K562 (cell line): ENCODE measurements at regions not wholly inside any gene's neighbourhood (a gene's known extent, or its start where the extent isn't known, plus 50 kb on each side); places are given as distances from the start of the nearest gene placed in this dataset.

ENCODE experiments used
- ATAC-seq: fragments of 200-7000 bp; cut with Tn5 transposase; 3 replicates; pipeline ENCODE4 v1.9.1; 2020; ENCODE audit warnings: moderate library complexity
- BruUV-seq: library from RNA; stranded (reverse); fragments of 400-500 nt; replicated peaks from 2 replicates; lab custom pipeline; 2021; lab: Mats Ljungman, UMichigan
- CTCF ChIA-PET: fragments of 300-600 bp; formaldehyde crosslinking; extraction: SDS; loops from one replicate; lab custom pipeline; 2021; ENCODE audit warnings: low intra/inter-chr PET ratio; lab: Yijun Ruan, JAX
- POLR2A ChIA-PET: fragments of 300-600, 350-650 bp; sonication (Branson Sonifier 250); formaldehyde crosslinking; extraction: SDS; loops from one replicate; lab custom pipeline; 2021; ENCODE audit warnings: antibody characterized with exemption, inconsistent platforms; lab: Yijun Ruan, JAX
- DNase-seq, 4 experiments: peaks; one replicate each; pipeline versions ENCODE4 v3.0.0 to v3.0.0-alpha.2; 2011 to 2018; ENCODE audit warnings: low spot score in 3 of 4, mixed read lengths in 3 of 4; ENCODE audit errors: extremely low read depth in 1 of 4
- FAIRE-seq: peaks from 2 replicates; lab custom pipeline; 2011; peaks lifted over from hg19 to GRCh38; lab: Jason Lieb, UNC
- H2AFZ ChIP-seq: 2 replicates; pipeline ENCODE4 v1.6.0; 2011; ENCODE audit warnings: low read depth, low read length, control low read depth, inconsistent platforms
- H3K27ac ChIP-seq: fragments of 200-600 bp; 3 replicates; pipeline ENCODE4 v1.8.0; 2011; ENCODE audit warnings: low read depth, mild to moderate bottlenecking, control low read depth, inconsistent platforms, low read length, moderate library complexity, mixed read lengths; ENCODE audit errors: extremely low read depth
- H3K27me3 ChIP-seq, 2 experiments: fragments of 300-600 bp in 1 of 2; 2 replicates in 1 of 2; 3 replicates in 1 of 2; pipeline versions ENCODE4 v1.6.0 to v1.8.0; 2011; ENCODE audit warnings: inconsistent platforms in 2 of 2, low read length in 2 of 2, mild to moderate bottlenecking in 1 of 2, mixed read lengths in 1 of 2, moderate library complexity in 1 of 2; ENCODE audit not compliant: control insufficient read depth in 2 of 2, insufficient read depth in 2 of 2
- H3K36me3 ChIP-seq: fragments of 300-600 bp; 3 replicates; pipeline ENCODE4 v1.8.0; 2011; ENCODE audit warnings: mild to moderate bottlenecking, low read length, inconsistent platforms; ENCODE audit not compliant: control insufficient read depth, insufficient read depth
- H3K4me1 ChIP-seq, 2 experiments: fragments of 200-600 bp in 1 of 2; replicated peaks in 1 of 2; 2 replicates in 1 of 2; 3 replicates in 1 of 2; pipeline versions ENCODE4 v1.5.1 to v1.8.0; 2011; ENCODE audit warnings: inconsistent platforms in 2 of 2, low read length in 2 of 2, mild to moderate bottlenecking in 1 of 2, mixed read lengths in 1 of 2, moderate library complexity in 1 of 2; ENCODE audit not compliant: control insufficient read depth in 2 of 2, insufficient read depth in 2 of 2
- H3K4me2 ChIP-seq: 2 replicates; pipeline ENCODE4 v1.6.1; 2011; ENCODE audit warnings: low read length, control low read depth, inconsistent platforms, mixed read lengths; ENCODE audit not compliant: insufficient read depth
- H3K4me3 ChIP-seq: fragments of 200-600 bp; sonication (generic), shearing (Covaris generic); 2 replicates; pipeline ENCODE4 v1.5.1; 2016; ENCODE audit warnings: control low read depth, inconsistent platforms
- H3K79me2 ChIP-seq: fragments of 200-600 bp; 3 replicates; pipeline ENCODE4 v1.8.0; 2011; ENCODE audit warnings: low read length, inconsistent platforms; ENCODE audit not compliant: control insufficient read depth, insufficient read depth
- H3K9ac ChIP-seq, 2 experiments: 2 replicates each; pipeline versions ENCODE4 v1.6.0 to v1.6.1; 2011; ENCODE audit warnings: low read depth in 2 of 2, low read length in 2 of 2, control low read depth in 1 of 2, inconsistent platforms in 1 of 2, mild to moderate bottlenecking in 1 of 2, mixed read lengths in 1 of 2; ENCODE audit not compliant: insufficient read depth in 1 of 2
- H3K9me1 ChIP-seq: one replicate; pipeline ENCODE4 v1.6.0; 2011; ENCODE audit warnings: inconsistent platforms, mild to moderate bottlenecking, low read length, moderate library complexity; ENCODE audit not compliant: control insufficient read depth, insufficient read depth
- H3K9me3 ChIP-seq: replicated peaks from 2 replicates; pipeline ENCODE4 v1.5.1; 2011; ENCODE audit warnings: low read depth, low read length, inconsistent platforms; ENCODE audit not compliant: control insufficient read depth, insufficient read depth
- H4K20me1 ChIP-seq: replicated peaks from 2 replicates; pipeline ENCODE4 v1.6.1; 2011; ENCODE audit warnings: low read length, inconsistent platforms, mixed read lengths; ENCODE audit not compliant: control insufficient read depth, insufficient read depth
- ARID1B ChIP-seq: fragments of 450-650 bp; IDR thresholded peaks from 2 replicates; pipeline ENCODE4 v1.6.1; 2016; ENCODE audit warnings: antibody characterized with exemption, mild to moderate bottlenecking, inconsistent platforms
- ASH1L ChIP-seq: fragments of 450-650 bp; IDR thresholded peaks from 2 replicates; pipeline ENCODE4 v1.6.1; 2018; ENCODE audit warnings: borderline replicate concordance, mild to moderate bottlenecking, low read depth; ENCODE audit not compliant: partially characterized antibody
- E2F4 ChIP-seq: sonication (generic); formaldehyde crosslinking; IDR thresholded peaks from 2 replicates; pipeline ENCODE4 v1.8.0; 2022; ENCODE audit warnings: mild to moderate bottlenecking, low read depth, missing genetic modification reagents
- ELF1 ChIP-seq: fragments of 200-800 bp; sonication (Bioruptor generic); IDR thresholded peaks from 2 replicates; pipeline ENCODE4 v1.6.1; 2016; ENCODE audit warnings: missing genetic modification characterization, missing compliant biosample characterization
- LARP7 ChIP-seq: fragments of 450-650 bp; IDR thresholded peaks from 2 replicates; pipeline ENCODE4 v1.6.1; 2016
- MAFF ChIP-seq: IDR thresholded peaks from 2 replicates; pipeline ENCODE4 v1.6.1; 2012; ENCODE audit warnings: low read length, improper control_type of control experiment
- MAZ ChIP-seq, 2 experiments: fragments of 450-650 bp in 1 of 2; sonication (generic) in 1 of 2; formaldehyde crosslinking; IDR thresholded peaks in 1 of 2; conservative IDR thresholded peaks in 1 of 2; 2 replicates each; pipeline versions ENCODE4 v1.4.0 to v1.5.0; 2020; ENCODE audit warnings: mild to moderate bottlenecking in 1 of 2, missing genetic modification reagents in 1 of 2
- MYBL2 ChIP-seq, 2 experiments: fragments of 450-650 bp in 1 of 2; sonication (generic) in 1 of 2; formaldehyde crosslinking in 1 of 2; IDR thresholded peaks; 2 replicates each; pipeline versions ENCODE4 v1.6.1 to v1.8.1; 2017 to 2022; ENCODE audit warnings: borderline replicate concordance in 1 of 2, inconsistent platforms in 1 of 2, low read depth in 1 of 2, mild to moderate bottlenecking in 1 of 2, missing genetic modification reagents in 1 of 2, moderate library complexity in 1 of 2
- NR4A1 ChIP-seq, 2 experiments: fragments of 250-450 bp in 1 of 2; fragments of 450-650 bp in 1 of 2; sonication (Bioruptor Pico) in 1 of 2; IDR thresholded peaks; 2 replicates each; pipeline versions ENCODE4 v1.4.0 to v1.6.1; 2016 to 2020; ENCODE audit warnings: mild to moderate bottlenecking in 2 of 2, missing compliant biosample characterization in 1 of 2, missing genetic modification characterization in 1 of 2, moderate library complexity in 1 of 2
- PBX2 ChIP-seq, 2 experiments: IDR thresholded peaks in 1 of 2; conservative IDR thresholded peaks in 1 of 2; 2 replicates each; pipeline ENCODE4 v1.6.1; 2016; ENCODE audit warnings: low read depth in 2 of 2, mild to moderate bottlenecking in 1 of 2, missing compliant biosample characterization in 1 of 2, missing genetic modification characterization in 1 of 2, moderate library complexity in 1 of 2
- RBM14 ChIP-seq: fragments of 200-400 bp; formaldehyde crosslinking; IDR thresholded peaks from 2 replicates; pipeline ENCODE4 v1.6.1; 2018; ENCODE audit warnings: low read depth, mild to moderate bottlenecking, low read length, moderate library complexity, borderline replicate concordance; ENCODE audit not compliant: insufficient read depth
- SMAD1 ChIP-seq: fragments of 150-350 bp; IDR thresholded peaks from 2 replicates; pipeline ENCODE4 v1.6.1; 2014; ENCODE audit warnings: low read length, low read depth; ENCODE audit not compliant: partially characterized antibody
- SMARCE1 ChIP-seq: fragments of 450-650 bp; IDR thresholded peaks from 2 replicates; pipeline ENCODE4 v1.7.1; 2016; ENCODE audit warnings: mild to moderate bottlenecking
- TAF1 ChIP-seq: IDR thresholded peaks from 2 replicates; pipeline ENCODE4 v1.6.1; 2011; ENCODE audit warnings: mild to moderate bottlenecking, low read length, moderate library complexity; ENCODE audit not compliant: insufficient read depth, control insufficient read depth, severe bottlenecking; ENCODE audit errors: extremely low read depth
- ZNF668 ChIP-seq: fragments of 250-450 bp; sonication (Bioruptor Pico); IDR thresholded peaks from 2 replicates; pipeline ENCODE4 v1.8.0; 2022; ENCODE audit warnings: mild to moderate bottlenecking, inconsistent platforms
- ZNF778 ChIP-seq: fragments of 450-650 bp; formaldehyde crosslinking; IDR thresholded peaks from 2 replicates; pipeline ENCODE4 v1.4.0; 2020; ENCODE audit warnings: mild to moderate bottlenecking, moderate library complexity
- WGBS: fragments of 100-300 bp; shearing (Covaris generic); methylation state at CpG from one replicate; pipeline ENCODE4 v1.1.6; 2016; ENCODE audit warnings: low coverage, mixed read lengths; ENCODE audit not compliant: insufficient coverage; ENCODE audit errors: missing lambda C conversion rate; 5-methylcytosine and 5-hydroxymethylcytosine counted together
- in situ Hi-C: fragments of 300-500 bp; cut with MboI; formaldehyde crosslinking; loops from 4 replicates; pipeline ENCODE4 v1.15.0; 2018; ENCODE audit warnings: inconsistent platforms, mixed read lengths
- intact Hi-C: fragments of 100-400 bp; cut with micrococcal nuclease; formaldehyde crosslinking; loops from 2 replicates; pipeline ENCODE4 v1.14.2; 2022

DNA sequence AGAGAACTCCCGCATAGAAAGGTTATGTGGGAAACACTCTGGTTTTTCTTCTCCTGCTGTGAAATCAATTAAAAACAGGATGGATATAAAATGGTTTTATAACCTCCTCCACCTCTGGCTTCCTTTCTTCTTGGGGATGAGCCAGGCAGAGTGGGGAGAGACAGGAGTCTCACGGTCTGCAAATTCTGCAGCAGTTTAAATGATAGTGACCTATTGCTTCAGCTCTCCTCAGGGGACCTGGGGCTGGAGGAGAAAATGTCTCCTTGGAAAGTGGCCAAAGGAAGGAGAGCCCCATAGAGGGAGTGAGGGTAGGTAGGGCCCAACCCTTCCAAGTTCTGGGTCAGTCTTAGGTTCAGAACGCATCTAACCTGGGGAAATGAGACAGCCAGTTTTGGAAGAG lies 118.8 kb downstream of the MTX3 start (continued):
- TF ChIP-seq E2F4 (no peak), ELF1 (no peak), LARP7 (no peak), SMARCE1 (no peak)

- Histone ChIP-seq H3K4me3 (no peak overlapping the region), H3K9me1 (no peaks in the 10 kb centered on the region), H3K27ac (no peak overlapping the region), H3K9ac (no peak overlapping the region), H3K4me2 (no peak overlapping the region), H4K20me1 (no peaks in the 10 kb centered on the region), H2AFZ (no peak overlapping the region), H3K79me2 (no peaks in the 10 kb centered on the region), H3K27me3 (peaks cover 47 to 73% of the 10 kb centered on the region in 2 experiments), H3K4me1 (no peaks in the 10 kb centered on the region), H3K36me3 (no peaks in the 10 kb centered on the region), H3K9me3 (no peaks in the 10 kb centered on the region)
- no peak for ATAC-seq
- in situ Hi-C loops (loop anchor here (25.0 kb wide), 1 partner anchor 834 kb away; no protein-coding TSS in a partner anchor), intact Hi-C loops (no loop called here)
- FAIRE-seq: no peak
- BruUV-seq: no TSS peak
- ChIA-PET POLR2A (no interaction called here), CTCF (no interaction called here)
- no peak for DNase-seq
- 1% methylated on average over 8 of the region's 8 CpGs for WGBS
- no peak for TF ChIP-seq RBM14
- TF ChIP-seq ZNF778: no peak
- TF ChIP-seq SMAD1: no peak
- no peak for TF ChIP-seq NR4A1 (CRISPR knock-in tag; IDR thresholded peaks at IDR 0.05)
- no peak for TF ChIP-seq NR4A1 (tag; IDR thresholded peaks at IDR 0.05)
- no peak for TF ChIP-seq ARID1B
- no peak for TF ChIP-seq MAZ (CRISPR knock-in tag; conservative IDR thresholded peaks at IDR 0.05 in 1 of 2, IDR thresholded peaks at IDR 0.05 in 1 of 2)
- no peak for TF ChIP-seq MYBL2 (IDR thresholded peaks at IDR 0.05; ENCODE audit: low read depth)
- TF ChIP-seq MYBL2 (CRISPR knock-in tag; IDR thresholded peaks at IDR 0.05; ENCODE audit: borderline replicate concordance): no peak
- no peak for TF ChIP-seq TAF1
- TF ChIP-seq MAFF: no peak
- TF ChIP-seq ASH1L: no peak
- no peak for TF ChIP-seq PBX2 (CRISPR knock-in tag; IDR thresholded peaks at IDR 0.05; ENCODE audit: low read depth)
- no peak for TF ChIP-seq PBX2 (tag; conservative IDR thresholded peaks at IDR 0.05; ENCODE audit: low read depth)
- no peak for TF ChIP-seq ZNF668
These were observed 119.5 kb downstream of the MTX3 start for GRCh38 chr5:79871364-79872120.
